ENCODE measurements at regions not wholly inside any gene's neighbourhood (a gene's known extent, or its start where the extent isn't known, plus 50 kb on each side); places are given as distances from the start of the nearest gene placed in this dataset.

GRCh38 chr4:80145739-80146138 lies 51.6 kb upstream of the PRDM8 start:
- peaks cover 1% of the 10 kb centered on the region for H3K27me3 Mint-ChIP-seq
- H3K4me1 Mint-ChIP-seq = peaks cover 21% of the 10 kb centered on the region
- no peak for DNase-seq
- H3K36me3 Mint-ChIP-seq (ENCODE audit: low read depth) = peaks cover 6% of the 10 kb centered on the region
- POLR2A ChIA-PET = no interaction called here
- H3K27ac Mint-ChIP-seq = no peak overlapping the region
- CTCF ChIA-PET = interaction anchor here (2.3 kb wide), 1 partner anchor 10 kb away, joined by 8 read pairs; no protein-coding TSS in a partner anchor
- no peak overlapping the region for H3K4me3 Mint-ChIP-seq
- H3K9me3 Mint-ChIP-seq = peaks cover 9% of the 10 kb centered on the region

GRCh38 chr4:80144676-80145470 lies 52.4 kb upstream of the PRDM8 start:
- DNase-seq = no peak
- H3K4me1 Mint-ChIP-seq = peaks cover 28% of the 10 kb centered on the region
- peaks cover 6% of the 10 kb centered on the region for H3K36me3 Mint-ChIP-seq (ENCODE audit: low read depth)
- H3K9me3 Mint-ChIP-seq = peaks cover 9% of the 10 kb centered on the region
- POLR2A ChIA-PET = no interaction called here
- peaks cover 1% of the 10 kb centered on the region for H3K27me3 Mint-ChIP-seq
- H3K27ac Mint-ChIP-seq = no peak overlapping the region
- H3K4me3 Mint-ChIP-seq = no peak overlapping the region
- CTCF ChIA-PET = interaction anchor here (0.6 to 1.2 kb wide), 4 partner anchors 9 to 425 kb away, joined by 3 to 4 read pairs (median 4); no protein-coding TSS in a partner anchor

- ChIA-PET CTCF (no interaction called here), POLR2A (no interaction called here)
- Mint-ChIP-seq H3K36me3 (ENCODE audit: low read depth) (peaks cover 8% of the 10 kb centered on the region), H3K9me3 (peaks cover 9% of the 10 kb centered on the region), H3K27ac (no peak overlapping the region), H3K4me3 (no peak overlapping the region), H3K4me1 (peaks cover 43% of the 10 kb centered on the region), H3K27me3 (no peaks in the 10 kb centered on the region)
- no peak for DNase-seq
Measured at GRCh38 chr4:80143307-80143679, 54.0 kb upstream of the PRDM8 start.

GRCh38 chr4:80142394-80143306 lies 54.7 kb upstream of the PRDM8 start:
- CTCF ChIA-PET = interaction anchor here (1.2 to 7.4 kb wide), 5 partner anchors 9 to 41 kb away, joined by 3 to 26 read pairs (median 13); no protein-coding TSS in a partner anchor
- no peak overlapping the region for H3K4me3 Mint-ChIP-seq
- H3K9me3 Mint-ChIP-seq = peaks cover 9% of the 10 kb centered on the region
- H3K27ac Mint-ChIP-seq = no peak overlapping the region
- peaks cover 13% of the 10 kb centered on the region for H3K36me3 Mint-ChIP-seq (ENCODE audit: low read depth)
- DNase-seq = no peak
- no peaks in the 10 kb centered on the region for H3K27me3 Mint-ChIP-seq
- POLR2A ChIA-PET = no interaction called here
- H3K4me1 Mint-ChIP-seq = peaks cover 50% of the 10 kb centered on the region

GRCh38 chr4:80141543-80141942 lies 55.8 kb upstream of the PRDM8 start:
- Mint-ChIP-seq H3K27me3 (no peaks in the 10 kb centered on the region), H3K4me1 (peaks cover 57% of the 10 kb centered on the region), H3K36me3 (ENCODE audit: low read depth) (peaks cover 16% of the 10 kb centered on the region), H3K4me3 (no peak overlapping the region), H3K9me3 (peaks cover 9% of the 10 kb centered on the region), H3K27ac (peak overlapping the region; percentile 1)
- CTCF ChIA-PET = interaction anchor here (1.2 to 7.4 kb wide), 5 partner anchors 10 to 42 kb away, joined by 3 to 26 read pairs (median 13); no protein-coding TSS in a partner anchor
- POLR2A ChIA-PET = no interaction called here
- no peak for DNase-seq

GRCh38 chr4:80140194-80140593 lies 57.1 kb upstream of the PRDM8 start:
- POLR2A ChIA-PET = no interaction called here
- H3K4me1 Mint-ChIP-seq = peaks cover 59% of the 10 kb centered on the region
- H3K9me3 Mint-ChIP-seq = peaks cover 9% of the 10 kb centered on the region
- no peak for DNase-seq
- peak overlapping the region; percentile 6 for H3K27ac Mint-ChIP-seq
- CTCF ChIA-PET = interaction anchor here (0.7 to 7.4 kb wide), 9 partner anchors 10 to 50 kb away, joined by 3 to 26 read pairs (median 5); no protein-coding TSS in a partner anchor
- peaks cover 19% of the 10 kb centered on the region for H3K36me3 Mint-ChIP-seq (ENCODE audit: low read depth)
- no peaks in the 10 kb centered on the region for H3K27me3 Mint-ChIP-seq
- H3K4me3 Mint-ChIP-seq = no peak overlapping the region

- Mint-ChIP-seq H3K9me3 (peaks cover 9% of the 10 kb centered on the region), H3K36me3 (ENCODE audit: low read depth) (peaks cover 19% of the 10 kb centered on the region), H3K27ac (peak overlapping the region; percentile 75), H3K4me3 (no peak overlapping the region), H3K27me3 (no peaks in the 10 kb centered on the region), H3K4me1 (peaks cover 59% of the 10 kb centered on the region)
- ChIA-PET CTCF (interaction anchor here (0.7 to 7.4 kb wide), 8 partner anchors 11 to 50 kb away, joined by 3 to 26 read pairs (median 6); no protein-coding TSS in a partner anchor), POLR2A (interaction anchor here (0.6 to 1.0 kb wide), 3 partner anchors 17 to 31 kb away, joined by 3 to 4 read pairs (median 4); no protein-coding TSS in a partner anchor)
- DNase-seq = no peak
Measured at GRCh38 chr4:80139671-80140070, 57.6 kb upstream of the PRDM8 start.

- Mint-ChIP-seq H3K9me3 (peaks cover 8% of the 10 kb centered on the region), H3K36me3 (ENCODE audit: low read depth) (peaks cover 17% of the 10 kb centered on the region), H3K4me1 (peaks cover 59% of the 10 kb centered on the region), H3K27ac (peak overlapping the region; percentile 89), H3K27me3 (no peaks in the 10 kb centered on the region), H3K4me3 (peak overlapping the region; percentile 36)
- ChIA-PET POLR2A (interaction anchor here (0.6 to 1.0 kb wide), 3 partner anchors 18 to 32 kb away, joined by 3 to 4 read pairs (median 4); no protein-coding TSS in a partner anchor), CTCF (interaction anchor here (0.9 to 7.4 kb wide), 5 partner anchors 12 to 44 kb away, joined by 3 to 26 read pairs (median 13); no protein-coding TSS in a partner anchor)
- peak; percentile 73 for DNase-seq
Measured at GRCh38 chr4:80138551-80139538, 58.5 kb upstream of the PRDM8 start.

GRCh38 chr4:80137631-80138030 lies 59.7 kb upstream of the PRDM8 start:
- Mint-ChIP-seq H3K27ac (peak overlapping the region; percentile 71), H3K9me3 (peaks cover under 1% of the 10 kb centered on the region), H3K4me1 (peaks cover 50% of the 10 kb centered on the region), H3K4me3 (no peak overlapping the region), H3K36me3 (ENCODE audit: low read depth) (peaks cover 13% of the 10 kb centered on the region), H3K27me3 (no peaks in the 10 kb centered on the region)
- ChIA-PET CTCF (interaction anchor here (1.3 to 7.4 kb wide), 3 partner anchors 12 to 46 kb away, joined by 3 to 26 read pairs (median 26); no protein-coding TSS in a partner anchor), POLR2A (no interaction called here)
- DNase-seq = no peak

GRCh38 chr4:80136270-80136669 lies 61.0 kb upstream of the PRDM8 start:
- DNase-seq = no peak
- ChIA-PET POLR2A (no interaction called here), CTCF (interaction anchor here (1.0 to 7.4 kb wide), 2 partner anchors 11 to 16 kb away, joined by 3 to 26 read pairs; no protein-coding TSS in a partner anchor)
- Mint-ChIP-seq H3K4me1 (peaks cover 41% of the 10 kb centered on the region), H3K9me3 (no peaks in the 10 kb centered on the region), H3K36me3 (ENCODE audit: low read depth) (peaks cover 13% of the 10 kb centered on the region), H3K27me3 (no peaks in the 10 kb centered on the region), H3K4me3 (no peak overlapping the region), H3K27ac (no peak overlapping the region)

GRCh38 chr4:80135702-80136058 lies 61.6 kb upstream of the PRDM8 start:
- H3K9me3 Mint-ChIP-seq = no peaks in the 10 kb centered on the region
- POLR2A ChIA-PET = no interaction called here
- H3K4me1 Mint-ChIP-seq = peaks cover 38% of the 10 kb centered on the region
- no peak overlapping the region for H3K4me3 Mint-ChIP-seq
- H3K27ac Mint-ChIP-seq = no peak overlapping the region
- peaks cover 13% of the 10 kb centered on the region for H3K36me3 Mint-ChIP-seq (ENCODE audit: low read depth)
- DNase-seq = no peak
- CTCF ChIA-PET = interaction anchor here (7.4 kb wide), 1 partner anchor 10 kb away, joined by 26 read pairs; no protein-coding TSS in a partner anchor
- H3K27me3 Mint-ChIP-seq = no peaks in the 10 kb centered on the region
